Neutrophil (primary cell): ENCODE measurements at regions not wholly inside any gene's neighbourhood (a gene's known extent, or its start where the extent isn't known, plus 50 kb on each side); places are given as distances from the start of the nearest gene placed in this dataset.

Experiments used
- H3K27ac ChIP-seq: fragments of 200-600 bp; sonication (generic); 2 replicates; pipeline ENCODE4 v1.5.1; 2016; ENCODE audit warnings: mild to moderate bottlenecking, moderate library complexity
- H3K27me3 ChIP-seq: fragments of 200-600 bp; sonication (generic); 2 replicates; pipeline ENCODE4 v1.6.0; 2016; ENCODE audit warnings: mild to moderate bottlenecking
- H3K36me3 ChIP-seq: fragments of 200-600 bp; sonication (generic); 2 replicates; pipeline ENCODE4 v1.5.1; 2017
- H3K4me1 ChIP-seq, 2 experiments: fragments of 200-600 bp in 1 of 2; sonication (generic) in 1 of 2; 1 replicate in 1 of 2; 2 replicates in 1 of 2; pipeline versions ENCODE4 v1.5.1 to v1.6.1; 2013 to 2016; ENCODE audit warnings: low read depth in 1 of 2, low read length in 1 of 2, mild to moderate bottlenecking in 1 of 2, moderate library complexity in 1 of 2; ENCODE audit not compliant: control insufficient read depth in 1 of 2, insufficient read depth in 1 of 2
- H3K4me3 ChIP-seq, 2 experiments: fragments of 200-600 bp in 1 of 2; sonication (generic) in 1 of 2; 1 replicate in 1 of 2; 2 replicates in 1 of 2; pipeline ENCODE4 v1.5.1; 2013 to 2016; ENCODE audit warnings: low read depth in 1 of 2, low read length in 1 of 2, mild to moderate bottlenecking in 1 of 2, moderate library complexity in 1 of 2
- H3K9me3 ChIP-seq: fragments of 200-600 bp; sonication (generic); 2 replicates; pipeline ENCODE4 v1.5.1; 2016
- CTCF ChIP-seq: fragments of 200-600 bp; sonication (generic); IDR thresholded peaks from 2 replicates; pipeline ENCODE4 v1.5.1; 2016; ENCODE audit warnings: antibody characterized with exemption

GRCh38 chr21:28696844-28697410, 295.8 kb downstream of the LTN1 start:
- Histone ChIP-seq H3K4me1 (no peaks in the 10 kb centered on the region), H3K9me3 (no peaks in the 10 kb centered on the region), H3K4me3 (no peak overlapping the region), H3K27me3 (no peaks in the 10 kb centered on the region), H3K36me3 (no peaks in the 10 kb centered on the region), H3K27ac (no peak overlapping the region)
- no peak for TF ChIP-seq CTCF

- Histone ChIP-seq H3K4me3 (no peak overlapping the region), H3K4me1 (no peaks in the 10 kb centered on the region)
- no peak for TF ChIP-seq CTCF
These were observed 299.2 kb downstream of the LTN1 start for GRCh38 chr21:28693476-28693875.

GRCh38 chr21:28690196-28690595, 302.5 kb downstream of the LTN1 start:
- Histone ChIP-seq H3K4me1 (no peaks in the 10 kb centered on the region), H3K36me3 (no peaks in the 10 kb centered on the region), H3K27ac (no peak overlapping the region), H3K27me3 (no peaks in the 10 kb centered on the region), H3K4me3 (no peak overlapping the region), H3K9me3 (no peaks in the 10 kb centered on the region)
- no peak for TF ChIP-seq CTCF

More at GRCh38 chr21:28693476-28693875, 299.2 kb downstream of the LTN1 start:
- no peaks in the 10 kb centered on the region for H3K9me3 ChIP-seq
- no peak overlapping the region for H3K27ac ChIP-seq
- no peaks in the 10 kb centered on the region for H3K36me3 ChIP-seq
- H3K27me3 ChIP-seq, result no peaks in the 10 kb centered on the region

- Histone ChIP-seq H3K36me3 (no peaks in the 10 kb centered on the region), H3K27me3 (no peaks in the 10 kb centered on the region), H3K4me1 (peaks cover 0 to 8% of the 10 kb centered on the region in 2 experiments), H3K27ac (no peak overlapping the region), H3K4me3 (no peak overlapping the region), H3K9me3 (no peaks in the 10 kb centered on the region)
- no peak for TF ChIP-seq CTCF
These were observed 304.3 kb downstream of the LTN1 start for GRCh38 chr21:28688381-28688780.

GRCh38 chr21:28687586-28687985, 305.1 kb downstream of the LTN1 start:
- H3K27ac ChIP-seq, result no peak overlapping the region
- H3K4me3 ChIP-seq, result no peak overlapping the region
- H3K9me3 ChIP-seq, result no peaks in the 10 kb centered on the region
- no peak for TF ChIP-seq CTCF
- H3K4me1 ChIP-seq, result peaks cover 0 to 8% of the 10 kb centered on the region in 2 experiments
- no peaks in the 10 kb centered on the region for H3K36me3 ChIP-seq
- no peaks in the 10 kb centered on the region for H3K27me3 ChIP-seq
